ENCODE measurements at regions not wholly inside any gene's neighbourhood (a gene's known extent, or its start where the extent isn't known, plus 50 kb on each side); places are given as distances from the start of the nearest gene placed in this dataset.

GRCh38 chr2:74779587-74780135 is 54.3 kb upstream of the HK2 start:
- ATAC-seq (no peak), DNase-seq (no peak)
- Histone ChIP-seq H3K27ac (no peak overlapping the region), H3K4me1 (no peaks in the 10 kb centered on the region), H3K36me3 (no peaks in the 10 kb centered on the region), H3K4me3 (no peak overlapping the region), H3K27me3 (no peaks in the 10 kb centered on the region), H3K9me3 (no peaks in the 10 kb centered on the region)
- TF ChIP-seq CTCF (IDR thresholded peaks at IDR 0.05 in 4 of 5, conservative IDR thresholded peaks at IDR 0.05 in 1 of 5) (no peak), POLR2A (IDR thresholded peaks at IDR 0.05) (no peak)
- in situ Hi-C loops (cut with MboI; ENCODE audit: low sequenced_read_pairs in 4 of 4) (no loop called here), intact Hi-C loops (cut with DNase I; ENCODE audit: low total_unique reads) (no loop called here)

Measured in gastrocnemius medialis (tissue), 4 donors.